GM12891 (cell line): ENCODE measurements at regions not wholly inside any gene's neighbourhood (a gene's known extent, or its start where the extent isn't known, plus 50 kb on each side); places are given as distances from the start of the nearest gene placed in this dataset.

Experiments
- DNase-seq: peaks from one replicate; pipeline ENCODE4 v3.0.0; 2011; ENCODE audit warnings: low spot score; ENCODE audit not compliant: insufficient read length
- FAIRE-seq: peaks from 2 replicates; lab custom pipeline; 2011; peaks lifted over from hg19 to GRCh38; lab: Jason Lieb, UNC
- PAX5 ChIP-seq: IDR thresholded peaks from 2 replicates; pipeline ENCODE4 v1.6.1; 2011; ENCODE audit warnings: low read length, moderate library complexity, mild to moderate bottlenecking; ENCODE audit not compliant: insufficient read depth, severe bottlenecking
- POLR2A ChIP-seq: IDR thresholded peaks from 2 replicates; pipeline ENCODE4 v1.6.1; 2011; ENCODE audit warnings: low read depth, low read length, control low read depth
- POLR2AphosphoS5 ChIP-seq: IDR thresholded peaks from 2 replicates; pipeline ENCODE4 v1.6.1; 2011; ENCODE audit warnings: low read depth, low read length, control low read depth
- POU2F2 ChIP-seq: IDR thresholded peaks from 2 replicates; pipeline ENCODE4 v1.6.1; 2011; ENCODE audit warnings: low read depth, mild to moderate bottlenecking, control low read depth, low read length, moderate library complexity
- SPI1 ChIP-seq: IDR thresholded peaks from 2 replicates; pipeline ENCODE4 v1.6.1; 2011; ENCODE audit warnings: low read depth, low read length, control low read depth
- TAF1 ChIP-seq: IDR thresholded peaks from 2 replicates; pipeline ENCODE4 v1.6.1; 2011; ENCODE audit warnings: low read depth, low read length, control low read depth

DNA sequence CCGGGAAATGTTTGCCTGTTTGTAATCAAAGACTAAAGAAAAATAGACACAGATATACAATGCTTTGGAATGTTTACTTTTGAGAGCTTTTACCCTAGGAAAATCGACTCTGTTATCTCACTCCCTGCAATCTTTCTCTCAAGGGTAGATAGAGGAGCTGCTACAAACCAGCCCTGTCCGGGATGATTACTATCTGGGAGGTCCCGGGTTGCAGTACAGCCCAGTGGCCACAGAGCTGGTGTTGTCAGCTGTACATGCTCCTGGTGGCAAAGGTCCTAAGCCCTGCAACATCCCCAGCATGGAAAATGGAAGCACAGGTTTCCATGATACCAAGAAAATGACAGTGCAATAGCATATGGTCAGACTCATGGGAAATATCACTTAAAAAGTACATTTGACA, 570.5 kb upstream of the SOX11 start:
- TF ChIP-seq POLR2A (no peak), POU2F2 (no peak), PAX5 (no peak), SPI1 (no peak), TAF1 (no peak), POLR2AphosphoS5 (no peak)
- FAIRE-seq (no peak), DNase-seq (no peak)

DNA sequence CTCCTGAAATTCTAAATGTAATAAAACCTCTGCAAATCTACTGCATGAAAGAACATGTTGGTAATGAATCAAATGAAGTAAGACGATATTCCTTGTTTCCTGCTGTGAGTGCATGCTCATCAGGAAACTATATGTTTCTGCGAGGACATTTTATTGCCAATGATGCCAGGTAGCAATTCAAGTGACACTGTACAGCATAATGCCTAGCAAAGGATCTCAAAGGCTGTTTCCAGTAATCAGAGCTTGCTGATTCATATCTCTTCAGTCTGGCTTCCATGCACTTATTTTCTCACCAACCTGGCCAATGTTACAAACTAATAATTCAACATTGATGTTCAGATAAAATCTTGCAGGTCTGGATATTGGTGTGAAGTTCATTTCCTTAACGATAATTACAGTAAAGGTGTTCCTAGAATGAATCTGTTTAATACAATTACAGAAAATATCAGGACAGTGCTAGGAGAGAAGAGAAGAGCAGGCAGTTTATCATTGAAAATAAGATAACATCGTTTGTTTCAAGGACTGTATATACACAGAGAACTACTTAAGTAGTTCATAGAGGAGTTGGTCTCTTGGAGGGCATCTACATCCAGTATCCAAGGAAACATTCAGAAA, 568.5 kb upstream of the SOX11 start:
- TF ChIP-seq POLR2AphosphoS5 (no peak), POLR2A (no peak)
- FAIRE-seq, result no peak
- no peak for DNase-seq

GRCh38 chr2:5125017-5125730, 567.0 kb upstream of the SOX11 start:
- FAIRE-seq (no peak), DNase-seq (no peak)
- TF ChIP-seq PAX5 (no peak), POLR2A (no peak), SPI1 (no peak), TAF1 (no peak), POLR2AphosphoS5 (no peak), POU2F2 (no peak)

- no peak for TF ChIP-seq TAF1
- FAIRE-seq, result no peak
- DNase-seq, result no peak
Measured at GRCh38 chr2:5132281-5132680, 559.9 kb upstream of the SOX11 start.

DNA sequence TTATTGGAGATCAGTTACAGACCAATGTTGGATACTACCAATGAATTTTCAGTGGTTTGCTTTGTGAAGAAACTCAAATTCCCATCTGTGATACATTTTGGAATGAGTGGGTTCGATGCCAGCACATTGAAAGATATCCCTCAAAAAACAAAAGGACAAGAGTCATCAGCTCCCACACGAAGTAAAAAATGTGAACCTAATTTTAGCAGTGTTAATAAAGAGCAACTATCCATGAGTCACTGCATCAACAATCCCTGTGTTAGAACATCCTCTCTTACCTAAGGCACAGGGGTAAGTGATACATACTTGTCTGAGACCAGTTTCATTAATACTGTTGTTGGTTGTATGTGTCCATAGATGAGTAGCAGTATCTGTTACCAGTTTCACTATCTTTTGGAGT, 551.8 kb upstream of the SOX11 start:
- TF ChIP-seq SPI1, result no peak
- no peak for TF ChIP-seq POU2F2
- no peak for TF ChIP-seq POLR2A
- no peak for FAIRE-seq
- no peak for DNase-seq

DNA sequence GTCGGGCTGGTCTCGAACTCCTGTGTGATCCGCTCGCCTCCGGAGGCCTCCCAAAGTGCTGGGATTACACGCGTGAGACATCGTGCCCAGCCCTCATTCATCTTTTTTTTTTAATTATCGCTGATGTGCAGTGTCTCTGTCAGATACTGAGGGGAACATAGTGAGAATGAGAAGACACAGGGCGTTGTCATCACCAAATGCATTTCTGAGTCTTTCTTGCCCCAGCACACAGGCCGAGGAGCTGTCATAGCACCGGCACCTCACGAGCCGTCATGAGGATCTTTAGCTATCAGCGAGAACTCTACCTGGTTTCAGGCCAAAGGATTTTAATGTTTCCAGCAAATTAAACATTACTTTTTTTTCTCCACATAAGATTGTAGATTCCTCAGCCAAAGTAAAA, 548.0 kb upstream of the SOX11 start:
- no peak for TF ChIP-seq TAF1
- TF ChIP-seq POLR2AphosphoS5, result no peak
- no peak for TF ChIP-seq POLR2A
- no peak for TF ChIP-seq SPI1
- no peak for TF ChIP-seq PAX5
- no peak for TF ChIP-seq POU2F2
- DNase-seq (no peak), FAIRE-seq (no peak)

DNA sequence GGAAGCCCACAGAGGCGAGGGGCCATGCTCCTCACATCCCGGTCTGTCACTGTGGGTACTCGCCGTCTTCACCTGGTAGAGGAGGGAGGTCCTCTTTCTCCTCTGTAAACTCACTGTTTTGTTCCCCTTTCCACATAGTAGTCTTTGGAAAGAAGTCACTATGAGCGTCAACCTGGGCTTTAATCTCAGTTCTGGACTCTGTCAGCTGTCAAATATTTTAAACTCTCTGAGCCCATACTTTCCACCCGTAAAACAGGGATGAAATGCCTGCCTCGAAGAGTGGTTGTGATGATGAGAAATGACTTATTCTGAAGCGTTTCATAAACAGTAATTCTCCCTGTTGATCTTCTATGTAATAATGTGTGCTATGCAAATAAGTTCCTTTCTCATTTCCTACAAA, 547.1 kb upstream of the SOX11 start:
- no peak for TF ChIP-seq SPI1
- TF ChIP-seq POU2F2, result no peak
- no peak for TF ChIP-seq POLR2A
- TF ChIP-seq PAX5, result no peak
- TF ChIP-seq POLR2AphosphoS5, result no peak
- TF ChIP-seq TAF1, result no peak
- FAIRE-seq (no peak), DNase-seq (no peak)

DNA sequence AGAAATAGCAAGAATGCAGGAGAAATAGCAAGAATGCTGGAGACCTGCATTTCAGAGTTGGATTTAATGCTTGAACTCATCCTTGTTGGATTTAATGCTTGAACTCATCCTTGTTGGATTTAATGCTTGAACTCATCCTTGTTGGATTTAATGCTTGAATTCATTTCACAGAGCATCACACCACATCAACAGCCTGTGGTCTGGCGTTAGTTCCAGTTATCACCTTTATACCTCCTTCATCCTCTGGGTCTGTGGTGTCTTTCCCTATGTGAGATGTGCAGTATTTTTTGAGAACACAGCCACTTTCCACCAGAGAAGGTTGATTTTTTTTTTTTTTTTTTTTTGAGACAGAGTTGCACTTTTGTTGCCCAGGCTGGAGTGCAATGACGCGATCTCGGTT, 546.4 kb upstream of the SOX11 start:
- FAIRE-seq (no peak), DNase-seq (no peak)
- TF ChIP-seq SPI1 (no peak), TAF1 (no peak), POLR2AphosphoS5 (no peak), PAX5 (no peak)

DNA sequence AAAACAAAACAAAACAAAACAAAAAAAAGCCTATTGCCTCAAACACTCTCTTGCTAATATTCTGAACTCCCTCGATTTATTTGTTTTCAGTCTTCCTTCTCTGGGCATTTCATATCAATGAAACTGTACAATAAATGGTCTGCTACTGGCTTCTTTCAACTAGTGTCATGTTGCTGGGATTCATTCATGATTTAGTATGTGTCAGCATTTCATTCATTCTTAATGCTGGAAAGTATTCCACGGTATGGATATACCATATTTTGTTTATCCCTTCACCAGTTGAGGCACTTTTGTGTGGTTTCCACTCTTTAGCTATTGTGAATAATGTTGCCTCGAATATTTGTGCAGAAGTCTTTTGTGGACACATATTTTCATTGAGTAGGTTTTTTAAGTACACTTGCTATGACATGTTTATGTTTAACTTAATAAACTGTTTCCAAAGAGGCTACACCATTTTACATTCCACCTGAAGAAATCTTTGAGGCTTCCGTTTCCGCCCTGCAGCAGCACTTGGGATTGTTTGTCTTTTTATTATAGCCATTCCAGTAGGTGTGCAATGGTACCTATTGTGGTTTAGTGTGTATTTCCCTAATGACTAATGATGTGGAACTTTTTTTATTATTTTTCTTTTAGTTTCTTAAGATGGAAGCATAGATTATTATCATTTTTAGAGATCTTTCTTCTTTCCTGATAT, 543.6 kb upstream of the SOX11 start:
- no peak for DNase-seq
- TF ChIP-seq TAF1 (no peak), POLR2AphosphoS5 (no peak), SPI1 (no peak), POU2F2 (no peak), POLR2A (no peak), PAX5 (no peak)
- no peak for FAIRE-seq

- TF ChIP-seq POU2F2 (no peak), POLR2A (no peak), POLR2AphosphoS5 (no peak), SPI1 (no peak), TAF1 (no peak), PAX5 (no peak)
- FAIRE-seq (no peak), DNase-seq (no peak)
Measured at GRCh38 chr2:5150871-5151270, 541.3 kb upstream of the SOX11 start.
